Calu3 (cell line): ENCODE measurements at regions not wholly inside any gene's neighbourhood (a gene's known extent, or its start where the extent isn't known, plus 50 kb on each side); places are given as distances from the start of the nearest gene placed in this dataset.

ENCODE experiments used
- BruUV-seq: library from RNA; stranded (reverse); fragments of 400-500 nt; replicated peaks from 2 replicates; lab custom pipeline; 2021; lab: Mats Ljungman, UMichigan
- CTCF ChIA-PET: fragments of 300-600 bp; sonication (Branson Sonifier 250); formaldehyde crosslinking; loops from one replicate; lab custom pipeline; 2022; ENCODE audit warnings: antibody characterized with exemption; lab: Charles Lee
- DNase-seq: peaks from one replicate; pipeline ENCODE4 v3.0.0; 2022
- H3K27ac Mint-ChIP-seq: one replicate; pipeline ENCODE4 v1.8.0; 2022; ENCODE audit warnings: mixed read lengths; ENCODE audit not compliant: unreplicated experiment
- H3K27me3 Mint-ChIP-seq: one replicate; pipeline ENCODE4 v1.8.0; 2022; ENCODE audit warnings: mixed read lengths; ENCODE audit not compliant: unreplicated experiment
- H3K36me3 Mint-ChIP-seq: one replicate; pipeline ENCODE4 v1.8.0; 2022; ENCODE audit warnings: mild to moderate bottlenecking, moderate library complexity, mixed read lengths; ENCODE audit not compliant: insufficient read depth, unreplicated experiment
- H3K4me1 Mint-ChIP-seq: one replicate; pipeline ENCODE4 v1.8.0; 2022; ENCODE audit warnings: mild to moderate bottlenecking, low read depth, mixed read lengths; ENCODE audit not compliant: unreplicated experiment
- H3K4me3 Mint-ChIP-seq: one replicate; pipeline ENCODE4 v1.8.0; 2022; ENCODE audit warnings: mild to moderate bottlenecking, low read depth, moderate library complexity, mixed read lengths; ENCODE audit not compliant: unreplicated experiment
- H3K9me3 Mint-ChIP-seq: one replicate; pipeline ENCODE4 v1.8.0; 2022; ENCODE audit warnings: low read depth, mixed read lengths; ENCODE audit not compliant: unreplicated experiment
- CTCF ChIP-seq: fragments of 200-600 bp; IDR thresholded peaks from one replicate; pipeline ENCODE4 v1.8.0; 2022; ENCODE audit warnings: antibody characterized with exemption; ENCODE audit not compliant: unreplicated experiment
- intact Hi-C: fragments of 100-400 bp; cut with micrococcal nuclease; formaldehyde crosslinking; loops from one replicate; pipeline ENCODE4 v1.10.0; 2022; ENCODE audit not compliant: unreplicated experiment

GRCh38 chr18:8516371-8517250, 92.6 kb upstream of the RAB12 start:
- Mint-ChIP-seq H3K27me3 (peaks cover 91% of the 10 kb centered on the region), H3K4me1 (no peaks in the 10 kb centered on the region), H3K9me3 (peaks cover 2% of the 10 kb centered on the region), H3K4me3 (no peak overlapping the region), H3K36me3 (no peaks in the 10 kb centered on the region), H3K27ac (no peak overlapping the region)
- no peak for TF ChIP-seq CTCF
- no TSS peak for BruUV-seq
- DNase-seq, result no peak
- CTCF ChIA-PET, result no interaction called here
- intact Hi-C loops, result no loop called here

GRCh38 chr18:8517276-8517675, 92.0 kb upstream of the RAB12 start:
- CTCF ChIA-PET, result no interaction called here
- Mint-ChIP-seq H3K4me3 (no peak overlapping the region), H3K4me1 (no peaks in the 10 kb centered on the region), H3K9me3 (peaks cover 2% of the 10 kb centered on the region), H3K27ac (no peak overlapping the region), H3K27me3 (peaks cover 91% of the 10 kb centered on the region), H3K36me3 (no peaks in the 10 kb centered on the region)
- no peak for DNase-seq
- intact Hi-C loops, result no loop called here
- no TSS peak for BruUV-seq
- TF ChIP-seq CTCF, result no peak

GRCh38 chr18:8519102-8519501, 90.1 kb upstream of the RAB12 start:
- intact Hi-C loops, result no loop called here
- BruUV-seq, result no TSS peak
- peaks cover 91% of the 10 kb centered on the region for H3K27me3 Mint-ChIP-seq
- DNase-seq, result no peak
- no peak overlapping the region for H3K27ac Mint-ChIP-seq
- peaks cover 2% of the 10 kb centered on the region for H3K9me3 Mint-ChIP-seq
- H3K4me3 Mint-ChIP-seq, result no peak overlapping the region
- H3K36me3 Mint-ChIP-seq, result no peaks in the 10 kb centered on the region
- CTCF ChIA-PET, result no interaction called here
- TF ChIP-seq CTCF, result no peak
- H3K4me1 Mint-ChIP-seq, result no peaks in the 10 kb centered on the region

GRCh38 chr18:8520266-8520665, 89.0 kb upstream of the RAB12 start:
- DNase-seq, result no peak
- no peak overlapping the region for H3K4me3 Mint-ChIP-seq
- TF ChIP-seq CTCF, result no peak
- no TSS peak for BruUV-seq
- H3K27ac Mint-ChIP-seq, result no peak overlapping the region
- intact Hi-C loops, result no loop called here
- H3K9me3 Mint-ChIP-seq, result peaks cover 2% of the 10 kb centered on the region
- no peaks in the 10 kb centered on the region for H3K4me1 Mint-ChIP-seq
- peaks cover 91% of the 10 kb centered on the region for H3K27me3 Mint-ChIP-seq
- CTCF ChIA-PET, result no interaction called here
- no peaks in the 10 kb centered on the region for H3K36me3 Mint-ChIP-seq
